GM12872 (cell line): ENCODE measurements at regions not wholly inside any gene's neighbourhood (a gene's known extent, or its start where the extent isn't known, plus 50 kb on each side); places are given as distances from the start of the nearest gene placed in this dataset.

ENCODE experiments used
- CTCF ChIP-seq: IDR thresholded peaks from 3 replicates; pipeline ENCODE4 v1.5.1; 2011; ENCODE audit warnings: low read depth, mild to moderate bottlenecking, low read length, moderate library complexity; ENCODE audit not compliant: insufficient read depth

GRCh38 chr5:4220016-4220415 is 624.4 kb downstream of the IRX1 start:
- no peak for TF ChIP-seq CTCF

GRCh38 chr5:4221048-4221447 is 625.4 kb downstream of the IRX1 start:
- no peak for TF ChIP-seq CTCF

GRCh38 chr5:4222147-4222546 is 626.5 kb downstream of the IRX1 start:
- no peak for TF ChIP-seq CTCF

- TF ChIP-seq CTCF, result no peak
These were observed 627.2 kb downstream of the IRX1 start for GRCh38 chr5:4222821-4223220.

DNA sequence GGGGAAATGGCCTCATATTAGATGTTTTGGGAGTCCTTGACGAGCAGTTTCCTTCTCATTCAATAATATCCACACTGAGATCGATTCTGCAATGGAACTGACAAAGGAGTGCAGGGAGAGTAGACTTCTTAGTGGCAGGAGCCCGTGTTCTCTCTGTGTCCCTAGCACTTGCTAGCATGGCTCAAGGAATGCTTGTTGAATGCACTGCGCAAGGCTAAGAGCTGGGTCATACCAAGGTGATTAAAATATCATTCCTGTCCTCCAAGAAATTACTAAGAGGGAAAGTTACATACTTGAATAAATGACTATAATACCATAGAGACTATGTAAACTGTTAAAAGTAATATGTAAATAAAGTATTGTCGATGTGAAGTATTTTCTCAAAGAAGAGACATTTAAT is 630.1 kb downstream of the IRX1 start:
- no peak for TF ChIP-seq CTCF

DNA sequence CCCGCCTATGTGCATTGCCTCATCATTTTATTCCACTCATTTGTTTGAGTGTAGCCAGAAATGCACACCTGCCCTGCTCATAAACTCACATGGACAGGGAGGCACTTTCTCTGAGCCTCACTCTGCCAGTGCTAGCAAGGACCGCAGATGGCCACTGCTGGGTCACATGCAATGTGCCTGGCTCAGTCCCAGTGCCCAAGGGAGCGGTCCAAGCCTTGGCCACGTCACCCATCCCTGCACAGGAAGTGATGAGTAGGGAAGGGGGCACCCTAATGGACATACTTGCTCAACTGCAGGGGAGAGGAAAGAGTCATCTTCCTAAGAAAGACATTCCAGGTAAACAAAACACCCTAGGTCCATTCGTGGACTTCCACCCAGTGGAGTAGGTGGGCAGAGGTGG is 630.9 kb downstream of the IRX1 start:
- TF ChIP-seq CTCF, result no peak

DNA sequence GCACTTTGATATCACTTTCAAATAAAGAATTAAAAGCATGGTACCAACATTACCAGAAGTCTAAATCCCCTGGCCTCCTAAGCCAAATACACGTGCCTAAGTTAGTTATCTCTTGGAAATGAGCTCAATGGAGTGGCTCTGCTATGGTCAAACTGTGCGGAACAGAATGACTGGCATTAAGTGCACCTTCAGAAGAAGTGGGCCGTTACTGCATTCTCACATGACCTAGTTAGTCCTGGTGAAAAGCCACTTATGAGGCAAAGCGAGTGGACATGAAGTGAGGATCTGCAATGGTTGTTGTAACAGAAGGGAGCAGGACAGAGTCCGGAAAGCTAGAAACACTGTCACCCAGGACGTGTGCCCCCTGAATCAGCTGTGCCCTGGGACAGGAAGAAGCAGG is 633.1 kb downstream of the IRX1 start:
- TF ChIP-seq CTCF, result no peak
